ENCODE measurements at regions not wholly inside any gene's neighbourhood (a gene's known extent, or its start where the extent isn't known, plus 50 kb on each side); places are given as distances from the start of the nearest gene placed in this dataset.

- Histone ChIP-seq H2AFZ (ENCODE audit: control insufficient read depth, low read depth, low read length) (no peak overlapping the region), H3K9me3 (replicated peaks; ENCODE audit: control insufficient read depth, insufficient read depth, low read length) (no peaks in the 10 kb centered on the region), H3K9ac (ENCODE audit: control insufficient read depth, insufficient read depth, low read length) (no peak overlapping the region), H3K36me3 (ENCODE audit: control insufficient read depth in 2 of 2, insufficient read depth in 2 of 2, low read length in 1 of 2) (no peaks in the 10 kb centered on the region), H3K4me3 (no peak overlapping the region), H4K20me1 (ENCODE audit: control insufficient read depth, insufficient read depth) (no peaks in the 10 kb centered on the region), H3K27ac (ENCODE audit: control insufficient read depth, insufficient read depth) (no peak overlapping the region), H3K79me2 (ENCODE audit: control insufficient read depth, insufficient read depth, low read length) (no peaks in the 10 kb centered on the region), H3K4me1 (ENCODE audit: control insufficient read depth, insufficient read depth, low read length) (no peaks in the 10 kb centered on the region), H3K4me2 (ENCODE audit: control insufficient read depth, insufficient read depth) (no peak overlapping the region), H3K27me3 (replicated peaks in 1 of 2; ENCODE audit: control insufficient read depth in 2 of 2, insufficient read depth in 2 of 2, low read length in 1 of 2) (no peaks in the 10 kb centered on the region)
- no peak for DNase-seq (ENCODE audit: low read depth, low spot score)
- CTCF ChIA-PET: interaction anchor here (1.0 kb wide), 1 partner anchor 23 kb away, joined by 3 read pairs; no protein-coding TSS in a partner anchor
- BruUV-seq (replicated peaks): no TSS peak
- in situ Hi-C loops (cut with MboI) (no loop called here), intact Hi-C loops (cut with micrococcal nuclease; ENCODE audit: unreplicated experiment) (no loop called here)
- SMC1A ChIA-PET (ENCODE audit: uncharacterized antibody, unreplicated experiment): no interaction called here
- FAIRE-seq: no peak
- RAD21 ChIA-PET (ENCODE audit: unreplicated experiment): no interaction called here
- POLR2A ChIA-PET: no interaction called here
- TF ChIP-seq E2F4 (IDR thresholded peaks at IDR 0.05; ENCODE audit: low read depth, low read length) (no peak), SIX5 (IDR thresholded peaks at IDR 0.05; ENCODE audit: low read depth, low read length, severe bottlenecking) (no peak), GABPA (IDR thresholded peaks at IDR 0.05; ENCODE audit: low read depth) (no peak), RFX5 (IDR thresholded peaks at IDR 0.05; ENCODE audit: low read depth, low read length) (no peak), EED (IDR thresholded peaks at IDR 0.05; ENCODE audit: low read depth) (no peak), CHD1 (IDR thresholded peaks at IDR 0.05; ENCODE audit: low read depth, low read length) (no peak), ESRRA (IDR thresholded peaks at IDR 0.05; ENCODE audit: low read length) (no peak), CBFB (IDR thresholded peaks at IDR 0.05; ENCODE audit: low read depth) (no peak), HSF1 (IDR thresholded peaks at IDR 0.05; ENCODE audit: low read depth, low read length) (no peak), LARP7 (IDR thresholded peaks at IDR 0.05) (no peak)
- peak; percentile 60 for ATAC-seq
Observed at GRCh38 chr4:60657807-60658206, 542.3 kb upstream of the ADGRL3 start.

Measured in GM12878 (cell line).